HCT116 (cell line): ENCODE measurements at regions not wholly inside any gene's neighbourhood (a gene's known extent, or its start where the extent isn't known, plus 50 kb on each side); places are given as distances from the start of the nearest gene placed in this dataset.

Experiments
- ATAC-seq: fragments of 200-7000 bp; cut with Tn5 transposase; 2 replicates; pipeline ENCODE4 v1.9.1; 2020; ENCODE audit warnings: mild to moderate bottlenecking, moderate library complexity
- BruUV-seq: library from RNA; stranded (reverse); fragments of 400-500 nt; replicated peaks from 2 replicates; lab custom pipeline; 2021; lab: Mats Ljungman, UMichigan
- CTCF ChIA-PET: fragments of 300-600 bp; sonication (Branson Sonifier 250); formaldehyde crosslinking; loops from one replicate; lab custom pipeline; 2021; ENCODE audit warnings: antibody characterized with exemption; lab: Charles Lee
- POLR2A ChIA-PET: fragments of 300-600, 350-600 bp; sonication (Branson Sonifier 250); formaldehyde crosslinking; loops from one replicate; lab custom pipeline; 2021; ENCODE audit warnings: antibody characterized with exemption; lab: Charles Lee
- RAD21 ChIA-PET, 2 experiments: fragments of 300-600 bp; sonication (Branson Sonifier 250); formaldehyde crosslinking; loops; one replicate each; lab custom pipeline; 2023; ENCODE audit warnings: low total read pairs in 2 of 2; ENCODE audit not compliant: uncharacterized antibody in 2 of 2, unreplicated experiment in 2 of 2, low non-redundant PET in 1 of 2; lab: Charles Lee
- DNase-seq: peaks from one replicate; pipeline ENCODE4 v3.0.0-alpha.2; 2010; ENCODE audit warnings: low read depth, low spot score
- H2AFZ ChIP-seq: fragments of 200-600 bp; shearing (Covaris generic), sonication (generic); 2 replicates; pipeline ENCODE4 v1.6.1; 2017; ENCODE audit warnings: low read depth, mixed run types, mixed read lengths, antibody characterized with exemption, low read length; ENCODE audit not compliant: poor library complexity, severe bottlenecking
- H3K27ac ChIP-seq: 2 replicates; pipeline ENCODE4 v1.5.1; 2012; ENCODE audit warnings: low read depth, low read length
- H3K27me3 ChIP-seq: fragments of 200-600 bp; sonication (generic); 2 replicates; pipeline ENCODE4 v1.6.1; 2016; ENCODE audit warnings: mixed run types, low read length, mixed read lengths; ENCODE audit not compliant: insufficient read depth
- H3K36me3 ChIP-seq, 2 experiments: fragments of 200-500 bp in 1 of 2; fragments of 200-600 bp in 1 of 2; sonication (Bioruptor generic) in 1 of 2; sonication (generic) in 1 of 2; 2 replicates each; pipeline versions ENCODE4 v1.5.1 to v1.6.1; 2014 to 2016; ENCODE audit warnings: low read length in 2 of 2, inconsistent platforms in 1 of 2, mixed read lengths in 1 of 2, mixed run types in 1 of 2; ENCODE audit not compliant: insufficient read depth in 2 of 2, control insufficient read depth in 1 of 2
- H3K4me1 ChIP-seq, 2 experiments: fragments of 200-600 bp in 1 of 2; sonication (generic) in 1 of 2; 2 replicates each; pipeline versions ENCODE4 v1.5.1 to v1.6.1; 2012 to 2017; ENCODE audit warnings: low read length in 2 of 2, inconsistent platforms in 1 of 2, mild to moderate bottlenecking in 1 of 2, mixed read lengths in 1 of 2, mixed run types in 1 of 2, moderate library complexity in 1 of 2; ENCODE audit not compliant: insufficient read depth in 2 of 2, control insufficient read depth in 1 of 2
- H3K4me2 ChIP-seq: fragments of 200-600 bp; sonication (generic); 2 replicates; pipeline ENCODE4 v1.6.1; 2017; ENCODE audit warnings: mixed run types, low read length, mixed read lengths
- H3K4me3 ChIP-seq, 2 experiments: fragments of 200-600 bp in 1 of 2; sonication (generic) in 1 of 2; replicated peaks in 1 of 2; 2 replicates each; pipeline ENCODE4 v1.5.1; 2011 to 2016; ENCODE audit warnings: low read length in 2 of 2, control low read depth in 1 of 2, low read depth in 1 of 2, mild to moderate bottlenecking in 1 of 2, mixed read lengths in 1 of 2, mixed run types in 1 of 2
- H3K79me2 ChIP-seq: fragments of 200-600 bp; sonication (generic); 2 replicates; pipeline ENCODE4 v1.6.1; 2017; ENCODE audit warnings: mild to moderate bottlenecking, mixed run types, low read length, moderate library complexity, mixed read lengths; ENCODE audit not compliant: insufficient read depth
- H3K9ac ChIP-seq: fragments of 200-600 bp; sonication (generic); 2 replicates; pipeline ENCODE4 v1.6.1; 2016; ENCODE audit warnings: low read length, mixed read lengths
- H3K9me2 ChIP-seq: fragments of 200-600 bp; sonication (generic), shearing (Covaris generic); 2 replicates; pipeline ENCODE4 v1.6.1; 2017; ENCODE audit warnings: mixed run types, mild to moderate bottlenecking, moderate library complexity; ENCODE audit not compliant: insufficient read depth
- H3K9me3 ChIP-seq, 2 experiments: fragments of 200-500 bp in 1 of 2; fragments of 200-600 bp in 1 of 2; sonication (Bioruptor generic) in 1 of 2; sonication (generic) in 1 of 2; 2 replicates each; pipeline ENCODE4 v1.6.1; 2014 to 2017; ENCODE audit warnings: low read length in 2 of 2, mixed read lengths in 2 of 2, inconsistent platforms in 1 of 2, low read depth in 1 of 2, mild to moderate bottlenecking in 1 of 2, mixed run types in 1 of 2, moderate library complexity in 1 of 2; ENCODE audit not compliant: control insufficient read depth in 1 of 2, insufficient read depth in 1 of 2
- H4K20me1 ChIP-seq: fragments of 200-600 bp; sonication (generic), shearing (Covaris generic); 2 replicates; pipeline ENCODE4 v1.6.1; 2017; ENCODE audit warnings: mixed run types, mild to moderate bottlenecking, moderate library complexity; ENCODE audit not compliant: insufficient read depth
- CTCF ChIP-seq, 3 experiments: fragments of 200-600 bp in 1 of 3; sonication (generic) in 1 of 3; IDR thresholded peaks in 2 of 3; conservative IDR thresholded peaks in 1 of 3; 2 replicates each; pipeline ENCODE4 v1.5.1; 2012 to 2017; ENCODE audit warnings: low read depth in 2 of 3, low read length in 2 of 3, antibody characterized with exemption in 1 of 3, borderline replicate concordance in 1 of 3, control low read depth in 1 of 3, mild to moderate bottlenecking in 1 of 3, mixed read lengths in 1 of 3, mixed run types in 1 of 3, moderate library complexity in 1 of 3; ENCODE audit not compliant: insufficient read depth in 1 of 3
- EGR1 ChIP-seq: IDR thresholded peaks from 2 replicates; pipeline ENCODE4 v1.6.1; 2012; ENCODE audit warnings: low read depth
- EZH2phosphoT487 ChIP-seq: fragments of 200-600 bp; IDR thresholded peaks from 2 replicates; pipeline ENCODE4 v1.6.1; 2018; ENCODE audit warnings: antibody characterized with exemption, borderline replicate concordance
- JUND ChIP-seq: IDR thresholded peaks from 2 replicates; pipeline ENCODE4 v1.6.1; 2012
- MAX ChIP-seq: IDR thresholded peaks from 2 replicates; pipeline ENCODE4 v1.6.1; 2012
- POLR2A ChIP-seq: IDR thresholded peaks from 2 replicates; pipeline ENCODE4 v1.7.0; 2011; ENCODE audit warnings: borderline replicate concordance; ENCODE audit not compliant: insufficient read depth, insufficient read length; ENCODE audit errors: extremely low read depth
- POLR2AphosphoS5 ChIP-seq: IDR thresholded peaks from 2 replicates; pipeline ENCODE4 v1.6.1; 2011; ENCODE audit warnings: mild to moderate bottlenecking, low read depth, low read length, moderate library complexity
- REST ChIP-seq: IDR thresholded peaks from 2 replicates; pipeline ENCODE4 v1.6.1; 2012; ENCODE audit warnings: low read depth
- SIN3A ChIP-seq: IDR thresholded peaks from 2 replicates; pipeline ENCODE4 v1.6.1; 2012; ENCODE audit warnings: low read depth
- ZFX ChIP-seq: fragments of 450-650 bp; IDR thresholded peaks from 2 replicates; pipeline ENCODE4 v1.6.1; 2017
- intact Hi-C: fragments of 100-400 bp; cut with micrococcal nuclease; formaldehyde crosslinking; loops from 2 replicates; pipeline ENCODE4 v1.10.0; 2022

- no peak for DNase-seq
- no peak for TF ChIP-seq ZFX
- no peak for TF ChIP-seq POLR2AphosphoS5
- no peak for TF ChIP-seq JUND
- TF ChIP-seq EZH2phosphoT487, result no peak
- no peak for TF ChIP-seq MAX
- no peak for TF ChIP-seq POLR2A
- no peak for TF ChIP-seq CTCF (IDR thresholded peaks at IDR 0.05 in 2 of 3, conservative IDR thresholded peaks at IDR 0.05 in 1 of 3; ENCODE audit: borderline replicate concordance in 1 of 3, insufficient read depth in 1 of 3, low read depth in 2 of 3, low read length in 2 of 3)
- TF ChIP-seq REST, result no peak
- no peak for TF ChIP-seq SIN3A
- no peak for TF ChIP-seq EGR1
- Histone ChIP-seq H3K27me3 (no peaks in the 10 kb centered on the region), H2AFZ (no peak overlapping the region), H3K27ac (no peak overlapping the region), H3K36me3 (no peaks in the 10 kb centered on the region), H3K79me2 (no peaks in the 10 kb centered on the region), H3K9me2 (no peaks in the 10 kb centered on the region), H3K4me2 (no peak overlapping the region), H3K4me1 (no peaks in the 10 kb centered on the region), H3K9ac (no peak overlapping the region), H3K9me3 (no peaks in the 10 kb centered on the region), H3K4me3 (no peak overlapping the region), H4K20me1 (no peaks in the 10 kb centered on the region)
- ChIA-PET CTCF (no interaction called here), POLR2A (no interaction called here), RAD21 (no interaction called here)
- BruUV-seq, result no TSS peak
- intact Hi-C loops, result no loop called here
- ATAC-seq, result no peak
Measured at GRCh38 chr12:30827101-30828066, 72.6 kb upstream of the CAPRIN2 start.
